ENCODE measurements at regions not wholly inside any gene's neighbourhood (a gene's known extent, or its start where the extent isn't known, plus 50 kb on each side); places are given as distances from the start of the nearest gene placed in this dataset.

GRCh38 chrX:6738518-6739470, 203.9 kb upstream of the VCX3A start:
- DNase-seq (no peak), ATAC-seq (no peak)
- Histone ChIP-seq H3K9me3 (no peaks in the 10 kb centered on the region), H3K4me1 (no peaks in the 10 kb centered on the region), H3K27ac (no peak overlapping the region), H3K36me3 (replicated peaks in 1 of 2; ENCODE audit: insufficient read depth in 1 of 2, low read depth in 2 of 2) (no peaks in the 10 kb centered on the region), H3K4me3 (no peak overlapping the region), H3K27me3 (no peaks in the 10 kb centered on the region)
- 48 to 70% methylated on average over 6 to 10 of the region's 11 CpGs for WGBS, 2 donors
- intact Hi-C loops (cut with DNase I), result no loop called here
- no peak for TF ChIP-seq CTCF (IDR thresholded peaks at IDR 0.05)
- no peak for TF ChIP-seq POLR2A (IDR thresholded peaks at IDR 0.05)

- no peak for DNase-seq
- intact Hi-C loops (cut with DNase I), result no loop called here
- no peak for TF ChIP-seq CTCF (IDR thresholded peaks at IDR 0.05)
- TF ChIP-seq POLR2A (IDR thresholded peaks at IDR 0.05), result no peak
- Histone ChIP-seq H3K4me1 (no peaks in the 10 kb centered on the region), H3K27ac (no peak overlapping the region), H3K27me3 (no peaks in the 10 kb centered on the region), H3K9me3 (no peaks in the 10 kb centered on the region), H3K36me3 (replicated peaks in 1 of 2; ENCODE audit: insufficient read depth in 1 of 2, low read depth in 2 of 2) (no peaks in the 10 kb centered on the region), H3K4me3 (no peak overlapping the region)
- ATAC-seq, result no peak
- 71 to 73% methylated on average over 6 of the region's 6 CpGs for WGBS, 2 donors
These were observed 200.1 kb upstream of the VCX3A start for GRCh38 chrX:6734844-6735634.

GRCh38 chrX:6732101-6732500, 197.2 kb upstream of the VCX3A start:
- DNase-seq (no peak), ATAC-seq (no peak)
- WGBS, 2 donors, result 42 to 78% methylated on average over 1 of the region's 1 CpG
- no peak for TF ChIP-seq CTCF (IDR thresholded peaks at IDR 0.05)
- no peak for TF ChIP-seq POLR2A (IDR thresholded peaks at IDR 0.05)
- Histone ChIP-seq H3K36me3 (replicated peaks in 1 of 2; ENCODE audit: insufficient read depth in 1 of 2, low read depth in 2 of 2) (no peaks in the 10 kb centered on the region), H3K9me3 (no peaks in the 10 kb centered on the region), H3K4me1 (no peaks in the 10 kb centered on the region), H3K4me3 (no peak overlapping the region), H3K27me3 (no peaks in the 10 kb centered on the region), H3K27ac (no peak overlapping the region)
- intact Hi-C loops (cut with DNase I), result no loop called here

GRCh38 chrX:6729626-6730025, 194.7 kb upstream of the VCX3A start:
- H3K9me3 ChIP-seq, result no peaks in the 10 kb centered on the region
- H3K36me3 ChIP-seq (replicated peaks in 1 of 2; ENCODE audit: insufficient read depth in 1 of 2, low read depth in 2 of 2), result no peaks in the 10 kb centered on the region
- peak in 1 of 4 donors; percentile 18 for DNase-seq
- no peaks in the 10 kb centered on the region for H3K4me1 ChIP-seq
- H3K27me3 ChIP-seq, result no peaks in the 10 kb centered on the region
- intact Hi-C loops (cut with DNase I), result no loop called here
- no peak overlapping the region for H3K27ac ChIP-seq
- TF ChIP-seq POLR2A (IDR thresholded peaks at IDR 0.05) (no peak), CTCF (IDR thresholded peaks at IDR 0.05) (no peak)
- no peak for ATAC-seq
- WGBS, 2 donors, result 7 to 24% methylated on average over 7 to 8 of the region's 9 CpGs
- no peak overlapping the region for H3K4me3 ChIP-seq

Data from body of pancreas (tissue), 4 donors.